IMR-90 (cell line): ENCODE measurements at regions not wholly inside any gene's neighbourhood (a gene's known extent, or its start where the extent isn't known, plus 50 kb on each side); places are given as distances from the start of the nearest gene placed in this dataset.

Source experiments
- ATAC-seq: fragments of 200-7000 bp; cut with Tn5 transposase; 2 replicates; pipeline ENCODE4 v1.9.1; 2020; ENCODE audit warnings: low read depth, mild to moderate bottlenecking, moderate library complexity
- BruUV-seq: library from RNA; stranded (reverse); fragments of 400-500 nt; replicated peaks from 2 replicates; lab custom pipeline; 2021; lab: Mats Ljungman, UMichigan
- CTCF ChIA-PET: fragments of 300-600 bp; formaldehyde crosslinking; extraction: SDS; loops from one replicate; lab custom pipeline; 2021; ENCODE audit warnings: antibody characterized with exemption; lab: Yijun Ruan, JAX
- POLR2A ChIA-PET: fragments of 300-600 bp; sonication (Branson Sonifier 250); formaldehyde crosslinking; loops from one replicate; lab custom pipeline; 2022; ENCODE audit warnings: antibody characterized with exemption; ENCODE audit not compliant: unreplicated experiment; lab: Charles Lee
- DNase-seq: peaks from one replicate; pipeline ENCODE4 v3.0.0; 2013
- H2AFZ ChIP-seq: replicated peaks from 2 replicates; pipeline ENCODE3; 2013; ENCODE audit warnings: low read length, mild to moderate bottlenecking; ENCODE audit not compliant: poor library complexity
- H2AK5ac ChIP-seq: 2 replicates; pipeline ENCODE4 v1.6.1; 2013; ENCODE audit warnings: low read depth, low read length, inconsistent platforms
- H2AK9ac ChIP-seq: replicated peaks from 2 replicates; pipeline ENCODE3; 2013; ENCODE audit warnings: mild to moderate bottlenecking, low read depth, low read length, moderate library complexity; ENCODE audit not compliant: poor library complexity
- H2BK120ac ChIP-seq: 2 replicates; pipeline ENCODE4 v1.6.1; 2013; ENCODE audit warnings: low read depth, low read length, inconsistent platforms
- H2BK15ac ChIP-seq: 3 replicates; pipeline ENCODE4 v1.6.1; 2013; ENCODE audit warnings: low read depth, low read length, inconsistent platforms
- H2BK20ac ChIP-seq: 2 replicates; pipeline ENCODE4 v1.6.1; 2013; ENCODE audit warnings: low read depth, mild to moderate bottlenecking, inconsistent platforms, low read length, moderate library complexity
- H2BK5ac ChIP-seq: 2 replicates; pipeline ENCODE4 v1.6.1; 2013; ENCODE audit warnings: mild to moderate bottlenecking, low read depth, low read length, inconsistent platforms; ENCODE audit not compliant: poor library complexity, severe bottlenecking
- H3K14ac ChIP-seq: replicated peaks from 2 replicates; pipeline ENCODE4 v1.6.1; 2013; ENCODE audit warnings: low read depth, low read length, inconsistent platforms
- H3K18ac ChIP-seq: 2 replicates; pipeline ENCODE4 v1.6.1; 2013; ENCODE audit warnings: low read depth, low read length, control low read depth
- H3K23ac ChIP-seq: 2 replicates; pipeline ENCODE4 v1.6.1; 2013; ENCODE audit warnings: low read depth, low read length, inconsistent platforms
- H3K27ac ChIP-seq: 2 replicates; pipeline ENCODE4 v1.5.1; 2013; ENCODE audit warnings: mild to moderate bottlenecking, control low read depth, low read length; ENCODE audit not compliant: insufficient read depth
- H3K27me3 ChIP-seq: 2 replicates; pipeline ENCODE4 v1.6.1; 2013; ENCODE audit warnings: low read length; ENCODE audit not compliant: control insufficient read depth, insufficient read depth
- H3K36me3 ChIP-seq: 2 replicates; pipeline ENCODE4 v1.6.1; 2013; ENCODE audit warnings: low read length, mixed read lengths; ENCODE audit not compliant: control insufficient read depth, insufficient read depth
- H3K4ac ChIP-seq: 2 replicates; pipeline ENCODE4 v1.6.1; 2013; ENCODE audit warnings: low read depth, low read length, inconsistent platforms
- H3K4me1 ChIP-seq: 2 replicates; pipeline ENCODE4 v1.6.1; 2013; ENCODE audit warnings: low read length, mixed read lengths; ENCODE audit not compliant: control insufficient read depth, insufficient read depth
- H3K4me2 ChIP-seq: 2 replicates; pipeline ENCODE4 v1.6.1; 2013; ENCODE audit warnings: low read depth, mild to moderate bottlenecking, control low read depth, low read length, moderate library complexity
- H3K4me3 ChIP-seq: 2 replicates; pipeline ENCODE4 v1.5.1; 2013; ENCODE audit warnings: low read depth, mild to moderate bottlenecking, control low read depth, low read length, moderate library complexity; ENCODE audit not compliant: insufficient read depth
- H3K56ac ChIP-seq: 2 replicates; pipeline ENCODE4 v1.6.1; 2013; ENCODE audit warnings: low read length, inconsistent platforms; ENCODE audit not compliant: insufficient read depth; ENCODE audit errors: extremely low read depth
- H3K79me1 ChIP-seq, 2 experiments: 2 replicates each; pipeline ENCODE4 v1.6.1; 2013; ENCODE audit warnings: low read length in 2 of 2, inconsistent platforms in 1 of 2, low read depth in 1 of 2
- H3K9ac ChIP-seq: 2 replicates; pipeline ENCODE4 v1.6.1; 2013; ENCODE audit warnings: low read depth, low read length, control low read depth
- H3K9me1 ChIP-seq: 2 replicates; pipeline ENCODE4 v1.6.1; 2013; ENCODE audit warnings: low read length, inconsistent platforms; ENCODE audit not compliant: insufficient read depth
- H3K9me3 ChIP-seq: 2 replicates; pipeline ENCODE4 v1.6.1; 2013; ENCODE audit warnings: low read length; ENCODE audit not compliant: control insufficient read depth, insufficient read depth
- H4K20me1 ChIP-seq: 2 replicates; pipeline ENCODE4 v1.6.1; 2013; ENCODE audit warnings: low read length, inconsistent platforms; ENCODE audit not compliant: insufficient read depth
- H4K5ac ChIP-seq: 2 replicates; pipeline ENCODE4 v1.6.1; 2013; ENCODE audit warnings: mild to moderate bottlenecking, low read depth, low read length, control low read depth
- H4K8ac ChIP-seq, 2 experiments: 2 replicates each; pipeline ENCODE4 v1.6.1; 2013; ENCODE audit warnings: low read depth in 2 of 2, low read length in 2 of 2, control low read depth in 1 of 2, inconsistent platforms in 1 of 2
- H4K91ac ChIP-seq: 2 replicates; pipeline ENCODE4 v1.6.1; 2013; ENCODE audit warnings: low read depth, low read length, inconsistent platforms; ENCODE audit not compliant: insufficient read depth
- BHLHE40 ChIP-seq: fragments of 150-350 bp; IDR thresholded peaks from 2 replicates; pipeline ENCODE4 v1.6.1; 2016; ENCODE audit warnings: mild to moderate bottlenecking, low read depth, low read length
- CHD1 ChIP-seq: IDR thresholded peaks from 2 replicates; pipeline ENCODE4 v1.6.1; 2012; ENCODE audit warnings: low read depth, low read length, improper control_type of control experiment
- CTCF ChIP-seq: conservative IDR thresholded peaks from 2 replicates; pipeline ENCODE4 v1.5.1; 2012; ENCODE audit warnings: mild to moderate bottlenecking, low read depth, low read length, improper control_type of control experiment
- ELK1 ChIP-seq: fragments of 150-350 bp; IDR thresholded peaks from 2 replicates; pipeline ENCODE4 v1.6.1; 2016; ENCODE audit warnings: low read depth, mild to moderate bottlenecking, low read length, moderate library complexity, borderline replicate concordance
- FOS ChIP-seq: fragments of 150-350 bp; IDR thresholded peaks from 2 replicates; pipeline ENCODE4 v1.6.1; 2016; ENCODE audit warnings: low read depth, low read length
- MAFK ChIP-seq: IDR thresholded peaks from 2 replicates; pipeline ENCODE4 v1.6.1; 2012; ENCODE audit warnings: low read depth, low read length, improper control_type of control experiment
- NFE2L2 ChIP-seq: fragments of 150-350 bp; IDR thresholded peaks from 2 replicates; pipeline ENCODE4 v1.6.1; 2016; ENCODE audit warnings: low read depth, mild to moderate bottlenecking, low read length
- RAD21 ChIP-seq: IDR thresholded peaks from 2 replicates; pipeline ENCODE4 v1.6.1; 2012; ENCODE audit warnings: low read length, improper control_type of control experiment
- RCOR1 ChIP-seq: IDR thresholded peaks from 2 replicates; pipeline ENCODE4 v1.6.1; 2012; ENCODE audit warnings: mild to moderate bottlenecking, low read length, improper control_type of control experiment; ENCODE audit not compliant: insufficient replicate concordance
- RFX5 ChIP-seq: IDR thresholded peaks from 2 replicates; pipeline ENCODE4 v1.8.0; 2012; ENCODE audit warnings: low read depth, mild to moderate bottlenecking, low read length, moderate library complexity
- SMC3 ChIP-seq: fragments of 150-350 bp; IDR thresholded peaks from 2 replicates; pipeline ENCODE4 v1.6.1; 2016; ENCODE audit warnings: low read depth, mild to moderate bottlenecking, antibody characterized with exemption, low read length, moderate library complexity
- USF2 ChIP-seq: fragments of 150-350 bp; IDR thresholded peaks from 2 replicates; pipeline ENCODE4 v1.6.1; 2017; ENCODE audit warnings: mild to moderate bottlenecking, antibody characterized with exemption, low read length, low read depth
- WGBS, 2 experiments: methylation state at CpG; one replicate each; pipeline versions ENCODE4 v1.1.5 to v1.1.7; 2013; ENCODE audit warnings: missing lambda C conversion rate in 2 of 2; ENCODE audit not compliant: insufficient read length in 1 of 2; ENCODE audit errors: extremely low coverage in 2 of 2; 5-methylcytosine and 5-hydroxymethylcytosine counted together
- dilution Hi-C: fragments of 300-500 bp; cut with HindIII; formaldehyde crosslinking; loops from one replicate; pipeline ENCODE4 v1.14.3; 2018; ENCODE audit warnings: low sequenced_read_pairs; ENCODE audit not compliant: unreplicated experiment
- in situ Hi-C: fragments of 300-500 bp; cut with MboI; formaldehyde crosslinking; loops from 3 replicates; pipeline ENCODE4 v1.14.3; 2019; ENCODE audit warnings: low sequenced_read_pairs, inconsistent platforms, mixed read lengths
- intact Hi-C: fragments of 100-400 bp; cut with micrococcal nuclease; formaldehyde crosslinking; loops from 2 replicates; pipeline ENCODE4 v1.10.0; 2022

GRCh38 chr1:73781251-73781650, 416.7 kb downstream of the LRRIQ3 start:
- ChIA-PET POLR2A (no interaction called here), CTCF (no interaction called here)
- H3K79me1 ChIP-seq: no peaks in the 10 kb centered on the region
- ATAC-seq (no peak), DNase-seq (no peak)
- H3K36me3 ChIP-seq: no peaks in the 10 kb centered on the region
- no peak overlapping the region for H4K5ac ChIP-seq
- H3K56ac ChIP-seq: no peak overlapping the region
- H3K4me1 ChIP-seq: no peaks in the 10 kb centered on the region
- H3K14ac ChIP-seq: no peak overlapping the region
- no peak overlapping the region for H4K91ac ChIP-seq
- H2BK5ac ChIP-seq: no peak overlapping the region
- no peak overlapping the region for H2AK5ac ChIP-seq
- H4K8ac ChIP-seq: no peak overlapping the region
- H2BK120ac ChIP-seq: no peak overlapping the region
- H3K23ac ChIP-seq: no peak overlapping the region
- H2AK9ac ChIP-seq: no peak overlapping the region
- TF ChIP-seq CHD1 (no peak), BHLHE40 (no peak), MAFK (no peak), ELK1 (no peak), FOS (no peak), NFE2L2 (no peak), SMC3 (no peak), RAD21 (no peak), USF2 (no peak), RFX5 (no peak), CTCF (no peak), RCOR1 (no peak)
- no peak overlapping the region for H3K9ac ChIP-seq
- no peaks in the 10 kb centered on the region for H4K20me1 ChIP-seq
- no peak overlapping the region for H3K4ac ChIP-seq
- H3K27ac ChIP-seq: no peak overlapping the region
- H3K18ac ChIP-seq: no peak overlapping the region
- no peaks in the 10 kb centered on the region for H3K9me1 ChIP-seq
- in situ Hi-C loops (no loop called here), dilution Hi-C loops (no loop called here), intact Hi-C loops (no loop called here)
- no peak overlapping the region for H3K4me3 ChIP-seq
- no CpG with 5 or more reads among the region's 2 CpGs for WGBS, 2 experiments
- no peak overlapping the region for H2BK15ac ChIP-seq
- no peak overlapping the region for H3K4me2 ChIP-seq
- no peaks in the 10 kb centered on the region for H3K27me3 ChIP-seq
- no peak overlapping the region for H2AFZ ChIP-seq
- no peak overlapping the region for H2BK20ac ChIP-seq
- no TSS peak for BruUV-seq
- H3K9me3 ChIP-seq: peaks cover 2% of the 10 kb centered on the region
